ENCODE measurements at regions not wholly inside any gene's neighbourhood (a gene's known extent, or its start where the extent isn't known, plus 50 kb on each side); places are given as distances from the start of the nearest gene placed in this dataset.

DNA sequence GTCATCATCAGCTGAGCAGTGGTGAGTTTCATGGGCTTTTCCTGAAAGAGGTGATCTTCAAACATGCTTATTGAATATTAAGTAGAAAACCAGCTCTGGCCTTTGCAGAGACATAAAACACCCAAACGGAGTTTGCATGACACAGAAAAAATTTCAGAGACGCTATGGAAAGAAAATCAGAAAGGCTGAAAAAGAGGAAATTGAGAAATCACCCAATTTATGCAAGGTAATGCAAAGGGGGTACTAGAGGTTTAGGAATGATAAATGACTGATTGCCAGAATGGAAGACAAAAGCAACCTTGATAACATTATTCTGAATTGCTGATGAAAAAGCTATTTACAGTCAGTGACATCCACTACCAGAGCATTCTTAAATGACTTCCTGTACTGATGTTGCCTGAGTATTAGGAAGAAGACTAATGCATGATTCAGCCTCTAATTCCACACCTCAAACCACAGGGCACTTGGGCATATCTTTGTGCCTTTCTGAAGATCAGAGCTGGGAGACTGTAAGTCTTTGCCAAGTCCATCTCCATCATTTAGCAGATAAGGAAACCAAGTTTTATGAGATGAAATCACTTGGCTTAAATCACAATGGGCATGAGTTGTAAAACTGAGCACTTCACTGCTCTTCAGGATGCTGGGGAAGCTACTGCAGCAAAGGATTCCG, 565.7 kb downstream of the PPARGC1A start:
- no peak for DNase-seq

DNA sequence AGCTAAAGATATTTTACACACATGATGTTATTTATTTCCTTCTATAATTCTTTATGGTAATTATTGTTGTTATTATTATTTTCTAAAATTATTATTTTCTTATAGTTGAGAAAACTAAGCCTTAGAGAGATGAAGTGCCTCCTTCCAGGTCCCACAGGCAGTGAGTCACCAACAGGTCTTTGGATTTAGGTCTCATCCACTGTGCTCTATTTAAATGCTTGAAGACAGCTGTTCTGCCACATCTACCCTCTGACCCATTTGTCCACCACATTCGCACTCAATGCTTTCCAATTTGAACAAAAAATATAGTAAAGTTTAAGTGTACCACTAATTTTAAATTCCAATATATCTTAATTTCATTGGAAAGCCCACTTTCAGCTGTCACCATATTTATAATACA, 566.4 kb downstream of the PPARGC1A start:
- no peak for DNase-seq

DNA sequence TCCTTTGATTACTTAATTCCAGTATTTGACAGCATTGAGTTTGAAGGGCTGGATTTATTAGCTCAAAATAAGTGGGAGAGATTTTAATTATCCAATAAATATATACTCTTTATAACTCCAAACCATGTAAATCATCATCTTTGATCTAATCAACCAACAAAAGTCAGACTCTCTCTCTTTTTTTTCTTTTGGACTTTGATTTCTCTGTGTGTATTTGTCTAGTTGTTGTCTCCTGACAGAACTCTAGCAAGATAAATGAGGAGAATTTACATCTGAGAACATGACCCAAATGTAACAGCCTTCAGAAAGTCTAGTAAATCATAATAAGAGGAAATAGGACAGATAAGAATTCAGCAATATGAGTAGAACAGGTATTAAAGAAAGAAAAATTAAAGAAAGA, 567.1 kb downstream of the PPARGC1A start:
- DNase-seq: no peak

DNA sequence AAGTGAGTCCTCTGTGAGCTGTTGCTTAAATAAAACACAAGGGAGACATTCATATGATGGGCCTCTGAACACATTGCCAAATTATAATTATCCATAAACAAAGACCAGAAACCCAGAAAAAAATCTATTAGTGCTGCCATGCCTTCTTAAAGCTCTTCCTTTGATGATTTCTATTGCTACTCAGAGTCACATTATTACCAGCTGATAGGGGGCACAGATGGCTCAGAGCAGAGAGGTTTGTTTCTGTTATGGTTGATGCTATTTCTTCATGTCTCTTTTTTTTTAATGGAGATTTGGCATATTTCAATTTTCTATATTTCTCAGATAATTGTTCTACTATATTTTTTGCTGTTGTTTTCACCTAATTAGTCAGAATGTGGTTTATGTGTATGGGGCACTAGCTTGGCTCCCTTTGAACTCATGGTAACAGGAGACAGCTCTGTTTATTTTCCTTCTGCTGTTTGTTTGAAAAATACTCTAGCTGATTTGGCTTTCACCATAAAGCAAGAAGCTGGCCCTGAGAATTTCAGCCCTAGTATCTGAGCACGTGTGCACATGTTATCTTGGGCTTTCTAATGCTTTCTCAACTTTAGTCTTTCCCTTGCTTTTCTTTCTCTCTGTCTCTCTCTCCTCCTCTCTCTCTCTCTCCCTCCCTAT, 568.8 kb downstream of the PPARGC1A start:
- no peak for DNase-seq

DNA sequence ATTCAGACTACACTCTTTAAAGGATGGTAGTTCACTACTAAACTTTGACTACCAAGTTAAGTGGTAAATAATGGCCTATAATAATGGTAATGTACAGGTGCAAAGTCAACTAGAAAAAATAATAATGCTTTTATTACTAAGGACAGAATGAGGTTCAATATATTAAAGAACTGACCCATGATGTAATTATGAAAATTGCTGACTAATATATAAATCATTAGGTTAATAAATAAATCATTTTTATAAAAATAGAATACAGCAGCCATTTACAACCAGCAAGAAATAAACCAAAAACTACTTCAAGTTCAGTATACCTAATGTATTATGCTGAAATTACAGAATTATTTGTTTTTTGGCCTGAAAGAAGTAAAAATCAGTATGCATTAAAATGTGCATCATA, 577.2 kb downstream of the PPARGC1A start:
- DNase-seq: no peak

DNA sequence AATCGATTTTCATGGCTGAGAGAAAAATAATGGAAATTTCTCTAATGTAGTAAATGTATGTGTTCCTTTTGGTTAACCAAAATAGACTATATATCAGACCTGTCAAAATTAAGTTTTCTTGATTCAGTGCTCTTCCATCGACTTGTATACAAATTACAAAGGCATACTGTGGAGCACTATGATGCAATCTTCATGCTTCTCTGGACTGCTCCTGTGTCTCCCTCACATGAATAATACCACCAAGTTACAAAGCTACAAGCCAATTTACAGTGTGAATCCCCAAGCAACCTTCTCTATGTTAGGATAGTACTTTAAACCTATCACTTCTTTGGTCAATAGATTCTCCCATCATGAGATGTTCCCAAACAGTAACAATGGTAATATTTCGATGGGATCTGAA, 577.9 kb downstream of the PPARGC1A start:
- DNase-seq: no peak

DNA sequence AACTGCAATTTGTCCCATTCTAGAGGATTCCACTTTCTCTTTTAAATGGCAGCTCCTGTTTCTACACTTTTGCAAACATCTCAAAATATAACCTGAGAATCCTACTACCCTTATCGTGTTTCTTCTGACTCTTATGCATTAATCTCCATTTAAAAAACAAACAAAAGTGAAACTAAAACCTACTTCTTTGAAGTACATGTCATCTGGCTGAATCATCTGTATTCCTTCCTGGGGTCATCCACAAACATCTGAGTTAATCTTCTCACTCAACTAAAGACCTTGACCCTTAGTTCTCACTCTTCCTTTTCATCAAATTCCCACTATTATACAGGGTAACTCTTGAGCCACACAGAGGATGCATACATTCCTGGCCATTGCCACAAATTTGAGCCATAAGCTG, 584.8 kb downstream of the PPARGC1A start:
- no peak for DNase-seq

DNA sequence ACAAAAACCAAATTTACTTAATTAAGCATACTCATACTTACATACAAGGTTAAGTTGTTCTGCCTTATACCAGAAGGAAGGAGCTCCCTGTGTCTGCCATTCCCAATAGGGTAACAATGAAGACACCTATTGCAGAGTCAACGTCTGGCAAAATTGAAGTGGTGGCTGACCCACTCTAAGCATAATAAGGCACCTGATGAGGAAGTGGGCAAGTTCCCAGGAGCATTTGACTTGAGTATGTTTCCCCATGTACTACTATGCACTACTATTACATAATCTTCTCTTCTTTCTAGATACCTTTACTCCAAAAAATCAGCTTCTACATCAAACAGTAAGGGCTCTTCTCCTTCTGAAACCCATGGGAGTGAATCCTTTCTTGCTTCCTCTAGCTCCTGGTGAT, 591.5 kb downstream of the PPARGC1A start:
- DNase-seq: no peak

DNA sequence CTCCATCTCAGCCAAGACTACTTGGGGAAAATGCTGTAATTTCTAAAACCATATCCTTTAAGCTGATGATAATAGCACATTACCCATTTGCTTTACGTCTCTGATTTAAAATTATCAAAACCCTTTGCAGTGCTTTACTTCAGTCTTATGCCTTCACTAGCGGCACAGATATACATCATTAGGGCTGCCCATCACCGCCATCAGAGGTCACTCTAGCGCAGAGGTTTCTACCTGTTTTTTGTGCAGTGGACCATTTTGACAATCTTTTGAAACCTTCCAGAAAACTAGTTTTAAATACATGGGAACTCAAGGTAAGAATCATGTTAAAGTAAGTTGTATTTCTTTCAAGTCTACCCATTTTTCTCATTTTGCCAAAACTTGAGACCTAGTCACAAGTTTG, 592.5 kb downstream of the PPARGC1A start:
- no peak for DNase-seq

DNA sequence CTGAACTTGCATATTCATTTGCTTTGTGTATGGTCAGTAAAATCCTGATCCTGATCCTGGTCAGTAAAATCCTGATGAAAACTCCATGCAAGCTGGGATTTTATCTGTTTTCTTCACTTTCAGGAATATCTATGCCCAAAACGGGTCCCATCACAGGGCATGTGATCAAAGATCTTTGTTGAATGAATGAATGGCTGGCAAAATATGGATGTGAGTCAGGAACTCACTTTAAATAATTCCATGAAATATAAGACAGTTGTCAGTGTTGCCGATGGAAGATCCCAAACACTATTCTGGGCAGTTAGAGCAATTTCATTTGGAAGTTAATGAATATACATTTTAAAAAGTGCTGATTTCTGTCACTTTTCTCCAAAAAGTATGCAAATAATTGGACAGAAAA, 598.4 kb downstream of the GBA3 start:
- no peak for DNase-seq

DNA sequence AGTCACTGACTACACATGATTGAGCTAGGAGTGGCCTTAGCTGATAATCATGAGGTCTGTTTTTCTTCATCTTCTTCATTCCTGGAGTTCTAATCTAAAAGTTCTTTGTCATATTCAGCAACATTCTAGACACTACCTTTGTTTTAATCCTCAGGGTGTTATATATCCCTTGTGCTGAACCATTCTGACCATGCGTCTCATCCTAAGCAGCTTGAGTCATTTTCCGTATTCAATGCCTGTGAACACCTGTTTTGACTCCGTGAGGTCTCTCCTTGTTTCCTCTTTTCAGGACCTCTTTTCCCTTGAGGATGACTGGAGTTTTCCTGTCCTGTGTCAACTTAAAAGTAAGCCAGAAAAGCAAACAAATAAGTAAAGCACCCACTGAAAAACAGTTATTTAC, 597.9 kb downstream of the GBA3 start:
- no peak for DNase-seq

DNA sequence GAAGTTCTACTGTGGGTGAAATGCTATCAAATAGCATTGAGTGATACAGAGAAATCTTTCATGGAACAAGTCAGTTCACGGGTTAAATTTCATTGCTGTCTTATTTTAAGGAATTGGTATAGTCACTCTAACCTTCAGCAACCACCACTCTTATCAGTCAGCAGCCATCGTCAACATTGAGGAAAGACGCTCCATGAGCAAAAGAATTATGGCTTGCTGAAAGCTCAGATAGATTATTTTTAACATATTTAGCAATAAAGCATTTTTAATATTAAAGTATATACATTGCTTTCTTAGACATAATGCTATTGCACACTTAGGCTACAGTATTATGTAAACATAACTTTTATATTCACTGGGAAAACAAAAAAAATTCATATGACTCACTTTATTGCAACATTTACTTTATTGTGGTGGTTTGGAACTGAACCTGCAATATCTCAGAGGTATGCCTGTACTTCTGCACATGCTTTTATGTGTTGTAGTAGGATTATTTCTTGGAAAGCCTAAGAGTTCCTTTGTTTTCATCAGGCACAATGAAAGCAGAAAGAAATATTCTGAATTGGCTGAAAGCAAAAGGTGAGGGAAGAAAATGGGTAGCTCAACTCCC, 586.7 kb downstream of the GBA3 start:
- no peak for DNase-seq

DNA sequence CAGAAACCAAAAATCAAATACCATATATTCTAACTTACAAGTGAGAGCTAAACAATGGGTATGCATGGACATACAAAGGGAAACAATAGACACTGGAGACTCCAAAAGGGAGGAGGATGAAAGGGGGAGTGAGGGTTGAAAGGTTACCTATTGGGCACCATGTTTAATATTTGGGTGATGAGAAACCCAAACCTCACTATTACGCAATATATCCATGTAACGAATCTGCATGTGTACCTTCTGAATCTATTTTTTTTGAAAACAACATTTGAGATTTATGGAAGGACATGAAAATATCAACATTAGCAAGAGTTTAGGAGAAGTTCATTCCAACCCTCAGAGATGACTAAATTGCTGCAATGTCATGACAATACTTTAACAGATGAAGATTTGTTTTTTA, 586.1 kb downstream of the GBA3 start:
- DNase-seq: no peak

DNA sequence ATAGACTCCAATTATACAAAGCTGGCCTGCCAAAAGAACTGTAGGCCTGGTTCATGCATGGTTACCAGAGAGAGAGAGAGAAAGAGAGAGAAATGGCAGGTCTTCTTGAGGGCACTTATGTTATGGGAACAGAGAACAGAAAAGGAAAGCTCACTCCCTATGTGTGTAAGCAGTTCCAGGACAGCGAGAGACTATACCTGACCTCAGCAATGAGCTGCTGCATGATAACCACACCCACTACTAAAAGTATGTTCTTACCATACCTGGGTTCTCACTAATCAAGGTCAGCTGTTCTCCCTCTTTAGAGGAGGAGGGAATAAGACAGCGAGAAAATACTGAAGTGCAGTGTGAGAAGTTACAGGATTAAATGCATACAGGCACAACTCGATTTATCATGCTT, 583.3 kb downstream of the GBA3 start:
- no peak for DNase-seq

DNA sequence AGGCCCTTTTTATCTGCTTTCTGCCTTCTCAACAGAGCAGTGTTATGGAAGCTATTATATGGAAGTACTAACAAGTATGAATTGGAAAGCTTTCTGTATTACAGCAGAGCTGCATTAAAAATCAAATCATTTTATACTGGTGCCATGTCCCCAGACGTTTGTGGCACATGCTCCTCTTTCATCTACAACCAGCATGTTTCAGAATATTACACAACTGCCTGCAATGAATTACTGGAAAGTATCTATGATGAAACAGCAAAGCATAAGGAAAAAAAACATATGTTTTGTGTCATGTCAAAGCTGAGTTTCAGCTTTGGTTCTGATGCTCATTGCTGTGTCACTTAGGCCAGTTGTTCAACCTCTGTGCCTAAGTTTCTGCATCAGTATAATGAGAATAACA, 576.8 kb downstream of the GBA3 start:
- DNase-seq: no peak

DNA sequence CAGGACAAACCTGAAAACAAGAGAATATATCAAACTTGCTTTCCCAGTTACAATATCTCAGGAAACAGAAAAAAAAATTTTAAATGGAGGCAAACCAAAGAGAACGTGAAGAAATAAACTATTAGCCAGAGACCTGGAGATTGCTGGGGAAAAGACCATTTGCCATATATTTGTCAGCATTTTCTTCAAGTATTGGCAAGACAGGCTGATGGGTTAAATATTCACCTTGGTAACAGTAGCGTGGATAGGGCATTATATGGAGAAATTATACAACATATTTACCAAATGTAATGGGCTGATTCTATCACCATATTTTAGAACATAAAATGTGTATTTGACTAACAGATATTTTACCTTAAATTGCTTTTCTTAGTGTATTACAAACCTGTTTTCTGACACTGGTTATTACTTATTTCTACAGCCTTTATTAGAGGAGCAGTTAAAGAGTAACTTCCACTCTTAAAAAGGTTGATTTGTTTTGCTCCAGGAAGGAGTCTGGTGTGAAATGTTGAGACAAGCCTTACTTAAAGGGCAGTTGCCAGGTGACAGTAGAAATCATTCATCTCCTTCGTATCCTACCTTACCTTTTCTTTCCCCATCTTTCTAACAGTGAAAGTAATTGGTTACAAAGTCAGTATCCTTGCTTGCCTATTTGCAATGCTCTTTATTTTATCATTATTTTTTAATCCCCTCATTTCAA, 575.5 kb downstream of the GBA3 start:
- DNase-seq: no peak

DNA sequence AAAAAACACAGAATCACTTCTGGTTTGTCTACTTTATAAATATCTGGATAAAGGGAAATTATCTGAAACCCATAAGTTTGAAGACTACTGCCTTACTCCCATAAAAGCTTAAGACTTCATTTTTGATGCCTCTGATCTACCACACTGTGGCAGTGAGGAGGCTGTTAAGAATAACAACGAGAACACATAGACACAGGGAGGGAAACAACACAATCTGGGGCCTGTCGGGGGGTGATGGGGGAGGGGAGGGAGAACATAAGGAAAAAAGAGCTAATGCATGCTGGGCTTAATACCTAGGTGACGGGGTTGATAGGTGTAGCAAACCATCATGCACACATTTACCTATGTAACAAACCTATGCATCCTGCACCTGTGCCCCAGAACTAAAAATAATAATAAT, 573.7 kb downstream of the GBA3 start:
- no peak for DNase-seq

DNA sequence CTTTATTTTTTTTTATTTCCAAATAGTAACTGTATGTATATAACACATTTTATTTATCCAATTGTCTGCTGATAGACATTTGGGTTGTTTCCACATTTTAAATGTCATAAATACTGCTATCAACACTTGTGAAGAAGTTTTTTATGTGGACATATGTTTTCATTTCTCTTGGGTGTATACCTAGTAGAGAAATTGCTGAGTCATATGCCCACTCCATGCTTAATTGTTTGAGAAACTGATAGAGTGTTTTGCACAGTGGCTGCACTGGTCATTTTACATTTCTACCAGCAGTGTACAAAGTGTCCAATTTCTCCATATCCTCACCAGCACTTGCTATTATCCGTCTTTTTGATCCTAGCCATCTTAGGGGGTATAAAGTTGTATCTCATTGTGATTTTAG, 567.8 kb downstream of the GBA3 start:
- DNase-seq: no peak

DNA sequence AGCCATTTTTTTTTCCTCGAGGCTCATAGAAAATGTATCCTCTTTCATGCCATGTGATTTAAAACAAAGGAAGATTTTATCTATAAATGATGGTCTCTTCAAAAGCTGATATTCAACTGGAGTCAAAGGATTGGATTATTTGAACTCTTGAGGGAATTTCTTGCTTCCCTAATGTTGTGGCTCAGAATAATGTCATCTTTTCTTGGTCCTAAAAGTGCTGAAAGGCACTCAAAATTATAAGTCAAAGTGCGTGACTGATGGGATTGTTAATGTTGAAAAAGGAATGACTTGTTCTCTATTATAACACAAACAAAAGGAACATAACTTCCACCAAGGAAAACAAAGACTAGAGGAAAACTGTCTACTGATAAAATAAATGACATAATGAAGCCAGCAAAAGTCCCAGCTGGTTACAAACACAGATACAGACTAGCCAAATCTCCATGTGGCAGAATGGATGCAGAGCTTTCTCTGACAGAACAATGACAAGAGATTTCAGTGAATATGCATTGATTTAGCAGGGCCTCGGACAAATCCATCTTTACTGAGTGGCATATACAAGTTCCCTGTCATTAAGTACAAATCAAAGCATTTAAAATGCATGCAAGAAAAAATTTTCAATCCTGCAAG, 552.6 kb downstream of the GBA3 start:
- DNase-seq: no peak

DNA sequence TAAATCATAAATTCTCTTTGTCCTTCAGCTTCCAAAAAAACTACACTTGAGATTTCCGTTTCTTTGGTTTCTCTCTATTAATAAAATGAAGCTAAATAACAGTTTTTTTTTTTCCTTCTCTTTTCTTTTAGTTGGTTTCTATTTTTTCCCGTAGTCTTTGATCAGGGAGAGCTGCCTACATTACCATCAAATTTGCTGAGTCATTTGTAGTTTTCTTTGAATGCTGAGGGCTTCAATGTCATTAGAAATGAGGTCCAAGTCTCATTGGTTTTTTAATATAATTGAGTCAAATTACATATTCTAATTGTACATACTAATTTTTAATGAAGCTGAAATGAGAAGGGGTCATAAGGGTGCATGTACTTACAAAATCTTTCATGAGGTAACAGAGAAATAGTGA, 550.2 kb downstream of the GBA3 start:
- DNase-seq: no peak

DNA sequence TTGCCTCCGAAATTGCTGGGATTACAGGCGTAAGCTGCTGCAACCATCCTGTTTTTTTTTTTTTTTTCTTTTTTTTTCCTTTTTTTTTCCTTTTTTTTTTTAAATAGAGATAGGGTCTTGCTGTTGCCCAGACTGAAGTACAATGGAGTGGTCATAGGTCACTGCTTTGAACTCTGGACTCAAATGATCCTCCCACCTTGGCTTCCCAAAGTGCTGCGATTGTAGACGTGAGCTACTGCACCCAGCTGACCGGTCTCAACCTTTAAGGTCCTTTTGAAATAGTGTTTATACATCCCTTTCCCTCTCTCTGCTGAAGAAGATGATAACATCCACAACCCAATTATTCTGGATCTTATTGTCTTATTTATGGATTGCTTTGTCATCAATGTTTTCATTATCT, 548.7 kb downstream of the GBA3 start:
- DNase-seq: no peak

DNA sequence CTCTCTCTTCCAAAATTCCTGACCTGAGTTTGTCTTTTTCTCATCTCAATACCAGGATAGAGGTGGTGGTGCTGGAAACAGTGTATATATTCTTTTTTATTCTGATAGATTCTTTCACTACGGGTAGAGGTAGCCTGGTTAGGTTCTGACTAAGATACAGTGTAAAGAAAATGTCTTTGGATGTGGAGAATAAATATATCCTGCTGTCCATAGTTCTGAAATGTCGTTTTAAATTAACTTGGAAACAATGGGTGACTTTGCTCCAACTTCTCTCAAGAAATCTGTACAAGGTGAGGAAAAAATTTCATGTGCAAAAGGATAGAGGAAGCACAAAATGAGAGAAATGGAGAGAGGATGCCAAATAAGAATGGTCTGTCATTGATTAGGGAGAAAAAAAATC, 546.1 kb downstream of the GBA3 start:
- DNase-seq: no peak

DNA sequence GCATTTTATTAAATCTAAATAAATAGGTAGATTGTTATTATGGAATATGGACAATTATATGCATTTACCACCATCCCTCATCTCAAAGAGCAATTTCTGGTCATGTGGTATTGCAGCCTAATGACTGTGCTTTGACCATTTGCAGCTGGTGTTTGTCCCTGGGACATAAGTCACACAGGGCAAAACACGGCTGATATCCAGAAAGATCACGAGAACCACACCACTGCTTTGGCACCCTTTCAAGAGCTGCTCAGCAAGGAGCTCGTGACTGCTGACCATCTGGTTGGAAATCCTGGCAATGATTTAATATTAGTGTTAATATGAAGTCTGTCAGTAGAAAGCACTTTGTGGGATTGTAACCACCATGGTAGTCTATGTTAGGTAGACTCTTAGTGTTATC, 545.0 kb downstream of the GBA3 start:
- no peak for DNase-seq

Measured in activated CD4-positive, alpha-beta T cell treated with anti-CD3 and anti-CD28 coated beads, Interleukin-2, Interleukin-6, amounts not matched to agents 100 ng/mL and 50 ng/mL, durations not matched to agents 16 hours and 8 hours (primary cell).